GM18505 (cell line): ENCODE measurements at regions not wholly inside any gene's neighbourhood (a gene's known extent, or its start where the extent isn't known, plus 50 kb on each side); places are given as distances from the start of the nearest gene placed in this dataset.
"Not testable (repeated sequence)": the region's sequence is repeated elsewhere in the genome, so short reads cannot be mapped to it uniquely, and the experiment has no call there.

ENCODE experiments used
- ATAC-seq: cut with Tn5 transposase; IDR thresholded peaks from one replicate; pipeline ENCODE4 v1.9.1; 2021; ENCODE audit not compliant: unreplicated experiment
- POLR2A ChIP-seq: IDR thresholded peaks from 4 replicates; pipeline ENCODE4 v1.6.1; 2011; ENCODE audit warnings: borderline replicate concordance; ENCODE audit not compliant: insufficient read depth, insufficient read length; ENCODE audit errors: extremely low read depth

DNA sequence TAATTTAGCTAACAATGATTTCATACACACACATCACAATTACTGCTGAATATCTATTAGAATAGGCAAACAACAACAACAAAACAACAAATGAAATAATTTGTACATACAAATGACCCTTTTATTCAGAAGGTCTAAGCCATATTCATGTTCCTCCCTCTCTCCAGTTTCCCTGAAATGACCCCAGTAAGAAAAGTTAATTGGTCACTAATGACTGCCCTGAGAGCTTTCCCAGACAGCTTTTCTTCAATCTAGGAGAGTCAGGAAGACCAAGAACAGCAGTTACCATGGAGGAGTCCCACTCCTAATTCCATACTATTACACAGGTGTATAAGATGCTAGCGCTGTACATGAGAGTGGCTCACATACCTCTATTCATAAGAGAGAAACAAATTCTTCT, 121.2 kb upstream of the GRIP1 start:
- no peak for TF ChIP-seq POLR2A
- ATAC-seq: no peak

DNA sequence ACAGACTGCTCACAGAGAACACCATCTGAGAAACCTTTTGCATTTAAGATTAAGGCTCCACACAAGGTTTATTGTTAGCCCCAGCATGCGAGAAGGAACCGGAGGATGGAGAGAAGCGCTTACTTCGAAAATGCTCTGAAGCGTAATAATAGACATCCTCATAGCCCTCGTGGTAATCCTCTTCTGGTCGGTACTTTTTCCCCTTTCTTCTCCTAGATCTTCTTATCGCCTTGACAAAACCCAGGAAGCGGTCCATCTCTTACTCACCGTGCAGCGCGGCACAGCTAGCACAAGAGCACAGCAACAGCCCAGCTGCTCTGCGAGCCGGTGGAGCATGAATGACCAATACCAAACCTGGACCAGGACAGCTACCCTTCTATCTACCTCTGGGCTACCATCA, 125.1 kb upstream of the GRIP1 start:
- TF ChIP-seq POLR2A: no peak
- ATAC-seq: no peak

DNA sequence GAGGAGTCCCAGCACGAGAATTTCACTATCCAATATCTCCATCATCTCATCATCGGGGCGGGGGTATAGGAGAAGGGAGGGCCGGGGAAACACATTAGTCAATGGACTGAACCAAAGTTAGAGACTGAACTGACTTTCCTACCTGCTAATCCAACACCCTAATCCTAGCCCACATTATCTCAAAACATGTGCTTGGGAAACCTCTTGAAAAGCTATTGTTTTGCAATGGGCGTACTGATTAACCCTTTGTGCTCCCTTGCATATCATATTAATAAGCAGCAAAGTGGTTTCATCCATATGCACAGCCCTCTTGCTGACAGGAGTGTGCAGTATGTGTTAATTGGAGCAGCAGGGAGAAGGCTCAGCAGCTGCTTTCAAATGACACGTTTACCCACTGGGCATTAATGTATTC, 125.7 kb upstream of the GRIP1 start:
- TF ChIP-seq POLR2A: no peak
- ATAC-seq: no peak

DNA sequence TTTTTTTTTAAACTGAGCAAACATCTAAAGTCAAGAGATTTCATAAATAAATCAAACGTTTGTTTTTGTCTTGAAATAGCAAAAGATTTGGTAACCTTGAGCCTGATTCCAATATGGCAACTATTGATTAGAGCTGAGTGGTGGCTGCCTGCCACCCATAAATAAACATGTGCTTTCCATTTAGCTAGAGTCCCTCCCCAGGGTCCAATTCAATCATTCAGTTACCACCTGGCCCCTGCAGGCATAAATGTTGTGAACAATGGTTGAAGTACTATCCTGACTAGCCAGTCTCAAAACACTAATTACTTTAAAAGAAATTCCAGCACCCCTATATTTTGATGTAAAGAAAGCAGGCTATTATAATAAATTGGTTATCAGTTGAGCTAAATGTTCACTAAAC, 129.7 kb upstream of the GRIP1 start:
- TF ChIP-seq POLR2A: no peak
- no peak for ATAC-seq

DNA sequence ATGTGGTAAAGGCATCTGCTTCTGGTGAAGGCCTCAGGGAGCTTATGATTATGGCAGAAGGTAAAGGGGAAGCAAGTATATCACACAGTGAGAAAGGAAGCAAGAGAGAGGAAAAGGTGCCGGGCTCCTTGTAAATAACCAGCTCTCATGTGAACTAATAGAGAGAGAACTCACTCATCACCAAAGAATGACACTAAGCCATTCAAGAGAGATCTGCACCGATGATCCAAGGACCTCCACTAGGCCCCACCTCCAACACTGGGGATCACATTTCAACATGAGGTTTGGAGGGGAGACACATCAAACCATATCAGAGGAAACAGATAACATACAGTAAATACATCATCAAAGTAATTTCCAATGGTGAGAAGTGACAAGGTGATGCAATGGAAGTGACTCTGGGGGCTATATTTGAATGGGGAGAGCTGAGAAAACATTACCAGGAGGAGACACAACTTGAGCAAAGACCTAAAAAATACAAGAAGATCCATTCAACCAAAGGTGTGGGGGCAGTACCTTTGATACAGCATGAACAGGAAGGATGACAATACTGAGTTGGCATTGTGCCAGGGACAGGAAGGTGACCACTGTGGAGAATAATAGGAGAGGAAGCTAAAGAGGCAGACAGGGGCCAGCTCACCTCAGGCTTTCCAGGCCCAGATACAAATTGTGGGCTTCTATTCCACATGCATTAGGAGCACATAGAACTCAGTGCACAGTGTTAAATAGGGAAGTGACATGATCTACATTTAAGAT, 134.4 kb upstream of the GRIP1 start:
- no peak for TF ChIP-seq POLR2A
- no peak for ATAC-seq

DNA sequence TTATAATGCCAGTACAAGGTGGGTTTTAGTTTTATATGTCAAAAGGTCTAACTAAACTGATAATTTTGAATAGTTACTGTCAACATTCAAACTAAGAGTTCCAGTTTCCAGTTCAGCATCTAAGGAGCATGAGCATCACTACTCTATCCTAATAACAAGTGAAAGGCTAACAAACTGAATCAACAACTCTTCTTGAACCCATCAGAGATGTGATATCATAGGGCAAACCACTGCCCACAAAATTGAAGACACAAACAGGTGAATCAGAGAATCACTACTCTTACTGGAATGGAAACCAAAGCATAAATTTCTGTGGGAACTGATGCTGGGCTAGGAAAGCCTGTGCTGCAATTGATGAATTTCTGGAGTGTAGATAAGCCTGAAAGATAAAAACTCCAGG, 140.7 kb upstream of the GRIP1 start:
- ATAC-seq: no peak
- TF ChIP-seq POLR2A: no peak

DNA sequence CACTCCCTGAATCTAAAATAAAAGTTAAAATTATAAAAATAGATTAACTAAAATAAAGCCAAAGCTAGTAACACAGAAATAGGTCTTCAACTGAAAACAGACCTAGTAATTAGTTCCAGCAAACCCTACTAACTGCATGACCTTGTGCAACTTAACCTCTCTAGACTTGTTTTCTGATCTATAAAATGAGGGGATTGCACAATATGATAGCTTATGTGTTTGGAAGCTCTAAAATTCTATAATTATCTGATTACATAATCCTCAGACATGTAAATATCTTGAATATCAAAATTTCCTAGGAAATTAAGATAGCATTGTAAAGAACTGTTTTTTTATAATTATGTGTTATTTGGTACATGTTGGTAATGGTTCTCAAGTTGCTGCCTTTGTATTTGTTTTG, 144.1 kb upstream of the GRIP1 start:
- no peak for TF ChIP-seq POLR2A
- ATAC-seq: no peak

DNA sequence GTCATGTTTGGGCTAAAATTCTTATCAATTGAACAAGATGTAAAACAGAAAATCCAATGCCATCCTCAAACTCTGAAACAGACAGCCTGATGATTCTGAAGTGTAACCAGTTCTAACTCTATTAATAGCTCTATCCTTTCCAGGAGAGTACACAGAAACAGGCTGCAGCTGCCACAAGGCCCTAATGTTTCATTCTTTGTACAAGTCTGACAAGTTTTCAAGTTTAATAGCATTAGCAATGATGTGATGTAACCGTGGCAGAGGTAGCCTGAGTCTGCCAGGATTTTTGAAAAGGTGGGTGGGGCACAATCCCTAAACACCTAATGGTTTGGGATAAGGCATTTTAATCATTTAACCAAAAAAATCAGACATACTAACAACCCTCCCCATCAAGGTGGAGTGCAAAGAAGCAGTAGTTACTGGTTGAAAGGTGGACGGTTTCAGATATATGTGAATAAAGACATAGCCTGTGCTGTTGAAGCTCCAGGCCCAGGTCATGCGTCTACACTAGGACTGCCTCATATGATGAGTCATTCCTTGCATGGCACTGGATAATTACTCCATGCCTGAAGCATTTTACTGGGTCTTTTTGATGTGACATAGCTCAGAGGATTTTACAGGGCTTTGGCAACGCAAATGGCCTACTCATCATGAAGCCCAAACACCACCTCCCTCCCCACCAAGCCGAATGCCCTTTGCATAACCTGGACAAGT, 145.1 kb upstream of the GRIP1 start:
- ATAC-seq: no peak
- no peak for TF ChIP-seq POLR2A

DNA sequence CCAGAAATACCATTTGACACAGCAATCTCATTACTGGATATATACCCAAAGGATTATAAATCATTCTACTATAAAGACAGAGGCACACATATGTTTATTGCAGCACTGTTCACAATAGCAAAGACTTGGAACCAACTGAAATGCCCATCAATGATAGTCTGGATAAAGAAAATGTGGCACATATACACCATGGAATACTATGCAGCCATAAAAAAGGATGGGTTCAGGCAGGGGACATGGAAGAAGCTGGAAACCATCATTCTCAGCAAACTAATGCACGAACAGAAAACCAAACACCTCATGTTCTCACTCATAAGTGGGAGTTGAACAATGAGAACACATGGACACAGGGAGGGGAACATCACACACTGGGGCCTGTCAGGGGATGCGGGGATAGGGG, 147.0 kb upstream of the GRIP1 start:
- ATAC-seq: not testable (repeated sequence)

DNA sequence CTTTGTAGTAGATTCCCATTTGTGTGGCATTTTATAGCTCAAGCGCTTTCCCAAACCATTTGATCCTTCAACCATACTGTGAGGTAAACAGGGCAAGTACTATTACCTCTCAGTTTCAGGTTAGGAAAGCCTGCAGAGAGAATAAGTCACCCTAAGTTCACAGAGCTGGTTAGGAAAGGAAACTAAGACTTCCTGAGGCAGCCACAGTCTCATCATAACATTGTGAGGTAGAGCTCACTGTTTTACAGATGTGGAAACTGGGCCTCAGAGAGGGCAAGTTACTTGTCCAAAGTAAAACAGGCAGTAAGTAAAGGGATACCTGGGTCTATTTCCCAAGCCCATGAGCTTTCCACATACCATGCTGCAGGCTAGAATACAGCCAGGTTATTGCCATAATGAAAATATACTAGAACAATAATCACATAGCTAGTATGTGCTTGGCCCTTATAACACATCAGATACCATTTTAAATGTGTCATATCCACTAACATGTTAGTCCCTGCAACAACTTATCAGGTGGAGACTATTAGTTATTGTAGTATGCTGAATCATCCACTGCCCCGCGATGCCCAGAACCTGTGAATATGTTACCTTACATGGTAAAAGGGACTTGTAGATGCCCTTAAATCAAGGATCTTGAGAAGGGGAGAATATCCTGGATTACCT, 150.9 kb upstream of the GRIP1 start:
- no peak for TF ChIP-seq POLR2A
- no peak for ATAC-seq

DNA sequence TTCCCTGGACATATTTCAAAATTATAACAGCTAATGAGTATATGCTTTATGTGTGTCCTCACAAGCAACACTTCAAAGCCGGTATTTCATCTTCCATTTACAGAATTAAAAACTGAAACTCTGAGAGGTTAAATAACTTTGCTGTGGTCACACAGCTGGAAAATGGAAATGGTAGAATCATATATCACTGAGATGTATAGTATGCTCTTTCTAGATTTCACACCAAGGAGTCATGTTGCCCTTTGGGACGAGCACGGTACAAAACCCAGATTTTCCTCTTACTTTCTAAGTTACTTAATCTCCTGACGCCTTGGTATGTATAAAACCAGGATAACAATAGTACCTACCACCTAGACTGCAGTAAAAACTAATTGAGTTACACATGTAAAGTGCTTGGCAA, 152.6 kb upstream of the GRIP1 start:
- ATAC-seq: no peak
- no peak for TF ChIP-seq POLR2A

DNA sequence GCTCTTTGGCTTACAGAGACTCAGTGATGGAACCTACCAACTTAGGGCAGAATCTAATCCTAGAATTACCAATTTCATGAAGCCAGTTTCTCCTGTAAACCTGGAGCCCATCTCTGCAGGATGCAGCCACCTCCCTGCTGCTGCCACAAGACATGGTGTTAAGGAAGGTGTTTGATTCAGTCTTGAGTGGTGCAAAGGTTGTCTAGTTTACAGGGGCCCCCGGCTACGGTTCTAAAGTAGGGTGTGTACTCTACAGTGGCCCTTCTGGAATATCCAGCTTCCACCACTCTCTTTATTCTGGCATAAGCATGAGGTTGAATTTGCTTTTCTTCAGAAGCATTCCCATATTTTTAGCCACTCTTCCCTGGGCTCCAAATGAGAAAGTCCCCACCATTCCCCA, 154.1 kb upstream of the GRIP1 start:
- no peak for TF ChIP-seq POLR2A
- no peak for ATAC-seq

DNA sequence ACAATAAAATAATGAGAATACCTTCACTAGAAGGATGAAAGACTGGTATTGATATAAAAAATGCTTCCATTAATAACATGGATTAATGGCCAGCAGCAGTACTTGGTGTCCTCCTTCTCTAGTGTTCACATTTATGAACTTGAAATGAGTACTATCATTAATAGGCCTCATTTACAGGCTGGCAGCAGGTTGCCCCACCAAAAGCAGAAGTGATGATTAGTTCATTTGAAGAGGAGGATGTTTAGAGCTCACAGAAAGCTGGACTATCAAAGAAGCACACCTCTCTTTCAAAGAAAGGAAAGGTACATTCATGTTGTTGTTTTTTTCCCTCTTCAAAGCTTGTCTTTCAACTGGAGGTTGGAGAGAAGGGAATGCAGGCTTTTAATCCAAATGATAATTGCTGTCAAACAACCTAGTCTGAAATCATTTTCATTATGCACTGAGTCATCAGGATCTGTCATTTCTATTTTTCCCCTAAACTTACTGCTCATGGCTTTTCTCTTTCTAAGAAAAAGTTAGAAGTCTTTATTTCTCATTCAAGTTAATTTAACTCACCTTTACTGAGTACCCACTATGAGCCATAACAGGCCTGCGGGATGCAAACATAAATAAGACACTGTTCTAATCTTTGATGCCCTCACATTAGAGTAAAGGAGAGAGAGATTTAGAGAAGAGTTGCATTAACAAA, 157.9 kb upstream of the GRIP1 start:
- no peak for ATAC-seq
- TF ChIP-seq POLR2A: no peak

DNA sequence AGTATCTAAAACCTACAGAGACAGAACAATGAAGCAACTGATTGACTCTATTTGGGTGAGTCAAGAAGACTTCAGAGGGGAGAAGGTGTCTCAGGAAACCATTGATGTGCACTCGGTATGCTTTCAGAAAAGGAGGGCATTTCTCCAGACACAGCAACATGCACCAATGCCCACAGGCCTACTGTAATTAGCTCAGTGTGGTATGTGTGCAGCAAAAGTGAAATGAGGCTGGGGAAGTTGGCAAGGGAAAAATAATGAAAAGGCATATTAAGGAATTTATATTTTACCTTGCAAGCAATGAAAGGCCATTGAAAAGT, 158.4 kb upstream of the GRIP1 start:
- no peak for TF ChIP-seq POLR2A
- ATAC-seq: no peak
